ENCODE measurements at regions not wholly inside any gene's neighbourhood (a gene's known extent, or its start where the extent isn't known, plus 50 kb on each side); places are given as distances from the start of the nearest gene placed in this dataset.

GRCh38 chr7:98771941-98772603 lies 97.7 kb downstream of the TMEM130 start:
- H3K27me3 ChIP-seq (replicated peaks; ENCODE audit: control insufficient read depth, insufficient read depth, low read length): no peaks in the 10 kb centered on the region
- DNase-seq (ENCODE audit: extremely low read depth, insufficient read length): peak; percentile 47
- H3K36me3 ChIP-seq (ENCODE audit: control insufficient read depth, insufficient read depth, low read length): no peaks in the 10 kb centered on the region
- no peak overlapping the region for H3K4me3 ChIP-seq (replicated peaks; ENCODE audit: low read depth, low read length)
- no peak for TF ChIP-seq CTCF (IDR thresholded peaks at IDR 0.05; ENCODE audit: insufficient read depth, low read length, poor library complexity, severe bottlenecking)

GRCh38 chr7:98774884-98775283 lies 94.9 kb downstream of the TMEM130 start:
- TF ChIP-seq CTCF (IDR thresholded peaks at IDR 0.05; ENCODE audit: insufficient read depth, low read length, poor library complexity, severe bottlenecking): no peak
- DNase-seq (ENCODE audit: extremely low read depth, insufficient read length): no peak
- no peaks in the 10 kb centered on the region for H3K36me3 ChIP-seq (ENCODE audit: control insufficient read depth, insufficient read depth, low read length)
- H3K4me3 ChIP-seq (replicated peaks; ENCODE audit: low read depth, low read length): no peak overlapping the region
- no peaks in the 10 kb centered on the region; the same call in 1 of the 2 replicates for H3K27me3 ChIP-seq (replicated peaks; ENCODE audit: control insufficient read depth, insufficient read depth, low read length)

DNA sequence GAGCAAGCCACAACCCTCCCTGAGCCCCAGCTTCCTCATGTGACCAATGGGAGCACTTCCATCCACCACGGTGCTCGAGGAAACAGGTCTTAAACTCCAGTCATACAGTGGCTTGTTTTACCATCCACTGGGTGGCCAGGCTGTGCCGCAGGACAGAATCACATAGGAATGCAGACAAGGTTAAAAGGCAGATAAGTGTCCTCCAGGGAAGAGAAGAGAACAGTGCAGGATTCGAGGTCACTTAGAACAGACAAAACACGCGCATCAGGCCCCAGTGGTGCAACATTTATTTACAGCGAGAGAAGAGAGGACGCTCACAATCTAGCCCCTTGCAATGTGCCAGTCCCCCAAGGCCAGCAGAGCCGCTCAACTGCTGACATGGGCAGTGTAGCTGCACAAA lies 92.8 kb downstream of the TMEM130 start:
- no peaks in the 10 kb centered on the region for H3K36me3 ChIP-seq (ENCODE audit: control insufficient read depth, insufficient read depth, low read length)
- H3K27me3 ChIP-seq (replicated peaks; ENCODE audit: control insufficient read depth, insufficient read depth, low read length): no peaks in the 10 kb centered on the region; the same call in 1 of the 2 replicates
- DNase-seq (ENCODE audit: extremely low read depth, insufficient read length): no peak
- TF ChIP-seq CTCF (IDR thresholded peaks at IDR 0.05; ENCODE audit: insufficient read depth, low read length, poor library complexity, severe bottlenecking): no peak
- no peak overlapping the region for H3K4me3 ChIP-seq (replicated peaks; ENCODE audit: low read depth, low read length)

- H3K27me3 ChIP-seq (replicated peaks; ENCODE audit: control insufficient read depth, insufficient read depth, low read length): no peaks in the 10 kb centered on the region; the same call in 1 of the 2 replicates
- TF ChIP-seq CTCF (IDR thresholded peaks at IDR 0.05; ENCODE audit: insufficient read depth, low read length, poor library complexity, severe bottlenecking): no peak
- no peaks in the 10 kb centered on the region for H3K36me3 ChIP-seq (ENCODE audit: control insufficient read depth, insufficient read depth, low read length)
- no peak for DNase-seq (ENCODE audit: extremely low read depth, insufficient read length)
- no peak overlapping the region for H3K4me3 ChIP-seq (replicated peaks; ENCODE audit: low read depth, low read length)
Observed at GRCh38 chr7:98778421-98778820, 91.4 kb downstream of the TMEM130 start.

- Histone ChIP-seq H3K4me3 (replicated peaks; ENCODE audit: low read depth, low read length) (no peak overlapping the region), H3K36me3 (ENCODE audit: control insufficient read depth, insufficient read depth, low read length) (no peaks in the 10 kb centered on the region), H3K27me3 (replicated peaks; ENCODE audit: control insufficient read depth, insufficient read depth, low read length) (no peaks in the 10 kb centered on the region; the same call in 1 of the 2 replicates)
- no peak for DNase-seq (ENCODE audit: extremely low read depth, insufficient read length)
- no peak for TF ChIP-seq CTCF (IDR thresholded peaks at IDR 0.05; ENCODE audit: insufficient read depth, low read length, poor library complexity, severe bottlenecking)
Observed at GRCh38 chr7:98779800-98780587, 89.8 kb downstream of the TMEM130 start.
